GM12878 (cell line): ENCODE measurements at regions not wholly inside any gene's neighbourhood (a gene's known extent, or its start where the extent isn't known, plus 50 kb on each side); places are given as distances from the start of the nearest gene placed in this dataset.

Source experiments
- ATF3 ChIP-seq: IDR thresholded peaks from 2 replicates; pipeline ENCODE4 v1.6.1; 2011; ENCODE audit warnings: low read depth, mild to moderate bottlenecking, low read length, moderate library complexity, borderline replicate concordance; ENCODE audit errors: extremely low read depth
- BHLHE40 ChIP-seq, 2 experiments: fragments of 450-650 bp in 1 of 2; IDR thresholded peaks; 2 replicates each; pipeline ENCODE4 v1.6.1; 2011 to 2017; ENCODE audit warnings: low read depth in 2 of 2, borderline replicate concordance in 1 of 2, improper control_type of control experiment in 1 of 2, low read length in 1 of 2, mild to moderate bottlenecking in 1 of 2
- CTCF ChIP-seq, 3 experiments: IDR thresholded peaks in 2 of 3; conservative IDR thresholded peaks in 1 of 3; 2 replicates each; pipeline ENCODE4 v1.5.1; 2011; ENCODE audit warnings: low read depth in 3 of 3, low read length in 3 of 3, mild to moderate bottlenecking in 3 of 3, control low read depth in 2 of 3, moderate library complexity in 2 of 3, inconsistent platforms in 1 of 3, mixed read lengths in 1 of 3; ENCODE audit not compliant: control insufficient read depth in 2 of 3, insufficient read depth in 1 of 3; ENCODE audit errors: extremely low read depth in 1 of 3
- EP300 ChIP-seq, 2 experiments: fragments of 150-350 bp in 1 of 2; IDR thresholded peaks; 2 replicates each; pipeline ENCODE4 v1.6.1; 2011 to 2012; ENCODE audit warnings: low read depth in 2 of 2, low read length in 2 of 2, borderline replicate concordance in 1 of 2, improper control_type of control experiment in 1 of 2, inconsistent platforms in 1 of 2; ENCODE audit not compliant: control insufficient read depth in 1 of 2
- GABPA ChIP-seq: IDR thresholded peaks from 2 replicates; pipeline ENCODE4 v1.6.1; 2014; ENCODE audit warnings: antibody characterized with exemption, low read depth, mild to moderate bottlenecking, inconsistent platforms
- REST ChIP-seq: IDR thresholded peaks from 2 replicates; pipeline ENCODE4 v1.6.1; 2012; ENCODE audit warnings: mild to moderate bottlenecking, low read depth, low read length
- SIN3A ChIP-seq: IDR thresholded peaks from 2 replicates; pipeline ENCODE4 v1.6.1; 2012; ENCODE audit warnings: low read depth, low read length, improper control_type of control experiment
- SP1 ChIP-seq: IDR thresholded peaks from one replicate; pipeline ENCODE4 v1.6.1; 2011; ENCODE audit warnings: low read depth, low read length
- SPI1 ChIP-seq: IDR thresholded peaks from 2 replicates; pipeline ENCODE4 v1.6.1; 2011; ENCODE audit warnings: low read depth, mild to moderate bottlenecking, low read length, moderate library complexity, borderline replicate concordance; ENCODE audit not compliant: insufficient read depth
- TARDBP ChIP-seq: IDR thresholded peaks from 2 replicates; pipeline ENCODE4 v1.6.1; 2016; ENCODE audit warnings: borderline replicate concordance
- TCF7 ChIP-seq: IDR thresholded peaks from 2 replicates; pipeline ENCODE4 v1.6.1; 2014; ENCODE audit warnings: antibody characterized with exemption, borderline replicate concordance
- ZNF274 ChIP-seq: IDR thresholded peaks from one replicate; pipeline ENCODE4 v1.8.0; 2011; ENCODE audit not compliant: insufficient read length, insufficient read depth
- ZNF384 ChIP-seq: IDR thresholded peaks from 2 replicates; pipeline ENCODE4 v1.6.1; 2012; ENCODE audit warnings: low read depth, mild to moderate bottlenecking, low read length, improper control_type of control experiment, borderline replicate concordance
- TF ChIP-seq, protein P1 (sequence below): IDR thresholded peaks from 2 replicates; pipeline ENCODE4 v1.6.1; 2012; ENCODE audit warnings: improper control_type of control experiment, low read depth, low read length; ENCODE audit not compliant: insufficient replicate concordance

DNA sequence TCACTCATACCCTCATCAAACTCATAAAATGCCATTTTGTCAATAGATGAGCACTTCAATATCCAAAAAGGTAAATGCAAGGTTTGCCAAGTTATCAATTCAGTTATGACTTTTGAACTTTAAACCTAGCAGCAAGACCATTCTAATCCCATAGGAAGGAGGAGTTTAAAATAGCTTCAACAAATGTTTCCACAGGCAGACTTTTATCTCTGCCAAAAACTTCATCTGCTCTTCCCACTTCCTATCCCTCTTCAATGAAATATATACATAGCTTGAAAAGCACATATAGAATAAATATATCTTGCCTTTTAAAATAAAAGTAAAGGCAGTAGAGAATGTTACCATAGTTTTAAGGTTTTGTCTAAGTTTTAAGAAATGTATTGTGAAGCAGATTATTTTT, 1749.1 kb upstream of the SEL1L start:
- TF ChIP-seq CTCF (IDR thresholded peaks at IDR 0.05 in 2 of 3, conservative IDR thresholded peaks at IDR 0.05 in 1 of 3; ENCODE audit: control insufficient read depth in 2 of 3, extremely low read depth in 1 of 3, insufficient read depth in 1 of 3, low read depth in 3 of 3, low read length in 3 of 3) (no peak), REST (no peak), BHLHE40 (IDR thresholded peaks at IDR 0.05; ENCODE audit: borderline replicate concordance in 1 of 2, low read depth in 2 of 2, low read length in 1 of 2) (no peak), EP300 (IDR thresholded peaks at IDR 0.05; ENCODE audit: borderline replicate concordance in 1 of 2, control insufficient read depth in 1 of 2, low read depth in 2 of 2, low read length in 2 of 2) (no peak), TCF7 (no peak), ATF3 (no peak), GABPA (no peak), ZNF384 (no peak), SIN3A (no peak), TARDBP (no peak), SP1 (no peak), ZNF274 (no peak), SPI1 (no peak)
- TF ChIP-seq, protein P1, sequence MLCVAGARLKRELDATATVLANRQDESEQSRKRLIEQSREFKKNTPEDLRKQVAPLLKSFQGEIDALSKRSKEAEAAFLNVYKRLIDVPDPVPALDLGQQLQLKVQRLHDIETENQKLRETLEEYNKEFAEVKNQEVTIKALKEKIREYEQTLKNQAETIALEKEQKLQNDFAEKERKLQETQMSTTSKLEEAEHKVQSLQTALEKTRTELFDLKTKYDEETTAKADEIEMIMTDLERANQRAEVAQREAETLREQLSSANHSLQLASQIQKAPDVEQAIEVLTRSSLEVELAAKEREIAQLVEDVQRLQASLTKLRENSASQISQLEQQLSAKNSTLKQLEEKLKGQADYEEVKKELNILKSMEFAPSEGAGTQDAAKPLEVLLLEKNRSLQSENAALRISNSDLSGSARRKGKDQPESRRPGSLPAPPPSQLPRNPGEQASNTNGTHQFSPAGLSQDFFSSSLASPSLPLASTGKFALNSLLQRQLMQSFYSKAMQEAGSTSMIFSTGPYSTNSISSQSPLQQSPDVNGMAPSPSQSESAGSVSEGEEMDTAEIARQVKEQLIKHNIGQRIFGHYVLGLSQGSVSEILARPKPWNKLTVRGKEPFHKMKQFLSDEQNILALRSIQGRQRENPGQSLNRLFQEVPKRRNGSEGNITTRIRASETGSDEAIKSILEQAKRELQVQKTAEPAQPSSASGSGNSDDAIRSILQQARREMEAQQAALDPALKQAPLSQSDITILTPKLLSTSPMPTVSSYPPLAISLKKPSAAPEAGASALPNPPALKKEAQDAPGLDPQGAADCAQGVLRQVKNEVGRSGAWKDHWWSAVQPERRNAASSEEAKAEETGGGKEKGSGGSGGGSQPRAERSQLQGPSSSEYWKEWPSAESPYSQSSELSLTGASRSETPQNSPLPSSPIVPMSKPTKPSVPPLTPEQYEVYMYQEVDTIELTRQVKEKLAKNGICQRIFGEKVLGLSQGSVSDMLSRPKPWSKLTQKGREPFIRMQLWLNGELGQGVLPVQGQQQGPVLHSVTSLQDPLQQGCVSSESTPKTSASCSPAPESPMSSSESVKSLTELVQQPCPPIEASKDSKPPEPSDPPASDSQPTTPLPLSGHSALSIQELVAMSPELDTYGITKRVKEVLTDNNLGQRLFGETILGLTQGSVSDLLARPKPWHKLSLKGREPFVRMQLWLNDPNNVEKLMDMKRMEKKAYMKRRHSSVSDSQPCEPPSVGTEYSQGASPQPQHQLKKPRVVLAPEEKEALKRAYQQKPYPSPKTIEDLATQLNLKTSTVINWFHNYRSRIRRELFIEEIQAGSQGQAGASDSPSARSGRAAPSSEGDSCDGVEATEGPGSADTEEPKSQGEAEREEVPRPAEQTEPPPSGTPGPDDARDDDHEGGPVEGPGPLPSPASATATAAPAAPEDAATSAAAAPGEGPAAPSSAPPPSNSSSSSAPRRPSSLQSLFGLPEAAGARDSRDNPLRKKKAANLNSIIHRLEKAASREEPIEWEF = no peak
